ENCODE measurements at regions not wholly inside any gene's neighbourhood (a gene's known extent, or its start where the extent isn't known, plus 50 kb on each side); places are given as distances from the start of the nearest gene placed in this dataset.

DNA sequence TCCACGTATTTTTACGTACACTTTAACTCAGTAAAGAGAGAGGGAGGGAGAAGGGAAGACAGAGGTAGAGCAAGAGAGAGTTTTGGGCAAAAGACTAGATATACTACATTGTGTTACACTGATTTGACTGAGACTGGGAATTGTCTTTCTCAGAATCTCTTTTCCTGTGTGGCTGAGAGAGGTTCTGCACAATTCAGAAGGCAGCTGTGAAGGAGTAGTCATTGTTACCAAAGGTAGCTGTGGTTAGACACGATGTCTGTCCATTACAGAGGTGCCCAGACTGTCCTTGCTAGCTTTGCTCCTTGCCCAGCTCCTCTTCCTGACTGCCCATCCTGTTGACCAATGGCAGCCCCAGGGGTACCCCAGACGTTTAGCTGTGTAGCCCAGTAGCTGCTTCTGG, 577.5 kb upstream of the CBLB start:
- no peak for TF ChIP-seq TEAD4 (IDR thresholded peaks at IDR 0.05; ENCODE audit: borderline replicate concordance, insufficient read depth)
- TF ChIP-seq RAD21 (IDR thresholded peaks at IDR 0.05; ENCODE audit: low read length) = no peak
- no peak for TF ChIP-seq POLR2AphosphoS5 (IDR thresholded peaks at IDR 0.05; ENCODE audit: low read depth, low read length)
- no peak for TF ChIP-seq TAF1 (IDR thresholded peaks at IDR 0.05; ENCODE audit: borderline replicate concordance, low read depth, low read length)

Measured in SK-N-SH (cell line).